HEK293 (cell line): ENCODE measurements at regions not wholly inside any gene's neighbourhood (a gene's known extent, or its start where the extent isn't known, plus 50 kb on each side); places are given as distances from the start of the nearest gene placed in this dataset.

ENCODE experiments used
- CTCF ChIA-PET: fragments of 350-600 bp; formaldehyde crosslinking; extraction: SDS; loops from one replicate; lab custom pipeline; 2021; ENCODE audit warnings: antibody characterized with exemption; lab: Yijun Ruan, JAX
- POLR2A ChIA-PET: fragments of 300-600 bp; formaldehyde crosslinking; extraction: SDS; loops from one replicate; lab custom pipeline; 2020; ENCODE audit warnings: antibody characterized with exemption, inconsistent platforms; lab: Yijun Ruan, JAX
- H3K27ac ChIP-seq: fragments of 200-500 bp; sonication (Bioruptor generic); 2 replicates; pipeline ENCODE4 v1.5.1; 2014; ENCODE audit warnings: low read depth, low read length, control low read depth, inconsistent platforms; ENCODE audit errors: extremely low read depth
- H3K36me3 ChIP-seq, 2 experiments: fragments of 200-500 bp in 1 of 2; sonication (Bioruptor generic) in 1 of 2; 1 replicate in 1 of 2; 2 replicates in 1 of 2; pipeline ENCODE4 v1.5.1; 2014 to 2017; ENCODE audit warnings: inconsistent platforms in 2 of 2, low read length in 2 of 2; ENCODE audit not compliant: control insufficient read depth in 2 of 2, insufficient read depth in 1 of 2
- H3K4me1 ChIP-seq: fragments of 200-500 bp; sonication (Bioruptor generic); 2 replicates; pipeline ENCODE4 v1.5.1; 2014; ENCODE audit warnings: mild to moderate bottlenecking, low read length, inconsistent platforms; ENCODE audit not compliant: control insufficient read depth, insufficient read depth
- H3K4me3 ChIP-seq: 2 replicates; pipeline ENCODE4 v1.5.1; 2011; ENCODE audit warnings: low read depth, mild to moderate bottlenecking, control low read depth, low read length, moderate library complexity
- H3K9me3 ChIP-seq: fragments of 200-500 bp; sonication (Bioruptor generic); 2 replicates; pipeline ENCODE4 v1.5.1; 2014; ENCODE audit warnings: low read depth, low read length, inconsistent platforms; ENCODE audit not compliant: control insufficient read depth, insufficient read depth
- MYNN ChIP-seq: fragments of 450-650 bp; formaldehyde crosslinking; IDR thresholded peaks from 2 replicates; pipeline ENCODE4 v1.5.1; 2016; ENCODE audit warnings: missing biosample characterization, missing genetic modification characterization, borderline replicate concordance
- WT1 ChIP-seq: fragments of 450-650 bp; formaldehyde crosslinking; IDR thresholded peaks from 2 replicates; pipeline ENCODE4 v1.5.1; 2016; ENCODE audit warnings: missing biosample characterization, missing genetic modification characterization
- ZNF10 ChIP-seq: fragments of 450-650 bp; formaldehyde crosslinking; IDR thresholded peaks from 2 replicates; pipeline ENCODE4 v1.5.1; 2017; ENCODE audit warnings: missing biosample characterization, missing genetic modification characterization
- ZNF112 ChIP-seq: fragments of 450-650 bp; formaldehyde crosslinking; IDR thresholded peaks from 2 replicates; pipeline ENCODE4 v1.5.0; 2017; ENCODE audit warnings: missing biosample characterization, missing genetic modification characterization
- ZNF132 ChIP-seq: fragments of 450-650 bp; formaldehyde crosslinking; IDR thresholded peaks from 2 replicates; pipeline ENCODE4 v1.5.1; 2017; ENCODE audit warnings: missing biosample characterization, missing genetic modification characterization, borderline replicate concordance
- ZNF184 ChIP-seq: fragments of 450-650 bp; IDR thresholded peaks from 2 replicates; pipeline ENCODE4 v1.5.1; 2018; ENCODE audit warnings: missing biosample characterization, mild to moderate bottlenecking, missing genetic modification characterization
- ZNF292 ChIP-seq: fragments of 450-650 bp; formaldehyde crosslinking; IDR thresholded peaks from 2 replicates; pipeline ENCODE4 v1.5.1; 2016; ENCODE audit warnings: low read depth, missing biosample characterization, missing genetic modification characterization, borderline replicate concordance
- ZNF366 ChIP-seq: fragments of 450-650 bp; formaldehyde crosslinking; conservative IDR thresholded peaks from 2 replicates; pipeline ENCODE4 v1.5.1; 2016; ENCODE audit warnings: missing biosample characterization, missing genetic modification characterization
- ZNF514 ChIP-seq: fragments of 450-650 bp; formaldehyde crosslinking; IDR thresholded peaks from 2 replicates; pipeline ENCODE4 v1.5.1; 2016; ENCODE audit warnings: missing biosample characterization, missing genetic modification characterization
- ZNF530 ChIP-seq: fragments of 450-650 bp; formaldehyde crosslinking; IDR thresholded peaks from 2 replicates; pipeline ENCODE4 v1.5.1; 2016; ENCODE audit warnings: low read depth, missing biosample characterization, missing genetic modification characterization
- ZNF658 ChIP-seq: fragments of 450-650 bp; formaldehyde crosslinking; IDR thresholded peaks from 2 replicates; pipeline ENCODE4; 2016; ENCODE audit warnings: missing biosample characterization, missing genetic modification characterization
- ZNF777 ChIP-seq: fragments of 450-650 bp; formaldehyde crosslinking; IDR thresholded peaks from 2 replicates; pipeline ENCODE4 v1.5.1; 2017; ENCODE audit warnings: missing biosample characterization, missing genetic modification characterization, borderline replicate concordance
- TF ChIP-seq, protein P1 (sequence below): fragments of 450-650 bp; formaldehyde crosslinking; IDR thresholded peaks from 2 replicates; pipeline ENCODE4 v1.5.1; 2017; ENCODE audit warnings: missing biosample characterization, missing genetic modification characterization
- TF ChIP-seq, protein P2 (sequence below): fragments of 450-650 bp; formaldehyde crosslinking; IDR thresholded peaks from 2 replicates; pipeline ENCODE4 v1.5.1; 2016; ENCODE audit warnings: missing biosample characterization, missing genetic modification characterization
- TF ChIP-seq, protein P3 (sequence below): fragments of 450-650 bp; formaldehyde crosslinking; IDR thresholded peaks from 2 replicates; pipeline ENCODE4 v1.5.1; 2016; ENCODE audit warnings: missing biosample characterization, missing genetic modification characterization
- TF ChIP-seq, protein P4 (sequence below): fragments of 450-650 bp; formaldehyde crosslinking; IDR thresholded peaks from 2 replicates; pipeline ENCODE4 v1.5.1; 2016; ENCODE audit warnings: missing biosample characterization, missing genetic modification characterization
- TF ChIP-seq, protein P5 (sequence below): fragments of 450-650 bp; formaldehyde crosslinking; IDR thresholded peaks from 2 replicates; pipeline ENCODE4 v1.5.1; 2016; ENCODE audit warnings: missing biosample characterization, missing genetic modification characterization
- TF ChIP-seq, protein P6 (sequence below): fragments of 450-650 bp; formaldehyde crosslinking; IDR thresholded peaks from 2 replicates; pipeline ENCODE4; 2016; ENCODE audit warnings: missing biosample characterization, missing genetic modification characterization
- TF ChIP-seq, protein P7 (sequence below): fragments of 450-650 bp; formaldehyde crosslinking; IDR thresholded peaks from 2 replicates; pipeline ENCODE4 v1.5.1; 2016; ENCODE audit warnings: missing biosample characterization, missing genetic modification characterization

DNA sequence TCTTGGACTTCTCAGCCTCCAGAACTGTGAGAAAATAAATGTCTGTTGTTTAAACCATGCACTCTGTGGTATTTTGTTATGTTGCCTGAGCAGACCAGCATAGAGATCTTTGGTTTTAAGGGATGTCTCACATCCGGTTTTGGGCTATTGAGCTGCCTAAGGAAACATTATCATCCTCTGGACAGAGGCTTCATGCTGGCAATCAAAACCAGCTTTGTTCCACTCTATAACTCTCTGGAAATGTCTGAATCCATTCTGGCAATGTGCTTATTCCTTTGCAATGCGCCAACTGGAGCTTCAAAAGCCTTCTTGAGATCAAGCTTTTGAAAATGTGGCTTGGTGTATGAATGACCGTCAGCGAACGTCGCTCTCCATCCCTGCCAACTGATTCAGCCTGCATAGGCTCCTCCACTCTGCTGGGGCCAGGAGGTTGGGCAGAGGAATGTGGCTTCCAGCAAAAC is 183.6 kb upstream of the MGAT5 start:
- CTCF ChIA-PET = no interaction called here
- TF ChIP-seq ZNF10 (tag by site-specific recombination) (no peak), ZNF366 (tag by site-specific recombination) (no peak), WT1 (tag by site-specific recombination) (no peak)
- TF ChIP-seq, protein P1, sequence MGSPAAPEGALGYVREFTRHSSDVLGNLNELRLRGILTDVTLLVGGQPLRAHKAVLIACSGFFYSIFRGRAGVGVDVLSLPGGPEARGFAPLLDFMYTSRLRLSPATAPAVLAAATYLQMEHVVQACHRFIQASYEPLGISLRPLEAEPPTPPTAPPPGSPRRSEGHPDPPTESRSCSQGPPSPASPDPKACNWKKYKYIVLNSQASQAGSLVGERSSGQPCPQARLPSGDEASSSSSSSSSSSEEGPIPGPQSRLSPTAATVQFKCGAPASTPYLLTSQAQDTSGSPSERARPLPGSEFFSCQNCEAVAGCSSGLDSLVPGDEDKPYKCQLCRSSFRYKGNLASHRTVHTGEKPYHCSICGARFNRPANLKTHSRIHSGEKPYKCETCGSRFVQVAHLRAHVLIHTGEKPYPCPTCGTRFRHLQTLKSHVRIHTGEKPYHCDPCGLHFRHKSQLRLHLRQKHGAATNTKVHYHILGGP = no peak
- TF ChIP-seq, protein P2, sequence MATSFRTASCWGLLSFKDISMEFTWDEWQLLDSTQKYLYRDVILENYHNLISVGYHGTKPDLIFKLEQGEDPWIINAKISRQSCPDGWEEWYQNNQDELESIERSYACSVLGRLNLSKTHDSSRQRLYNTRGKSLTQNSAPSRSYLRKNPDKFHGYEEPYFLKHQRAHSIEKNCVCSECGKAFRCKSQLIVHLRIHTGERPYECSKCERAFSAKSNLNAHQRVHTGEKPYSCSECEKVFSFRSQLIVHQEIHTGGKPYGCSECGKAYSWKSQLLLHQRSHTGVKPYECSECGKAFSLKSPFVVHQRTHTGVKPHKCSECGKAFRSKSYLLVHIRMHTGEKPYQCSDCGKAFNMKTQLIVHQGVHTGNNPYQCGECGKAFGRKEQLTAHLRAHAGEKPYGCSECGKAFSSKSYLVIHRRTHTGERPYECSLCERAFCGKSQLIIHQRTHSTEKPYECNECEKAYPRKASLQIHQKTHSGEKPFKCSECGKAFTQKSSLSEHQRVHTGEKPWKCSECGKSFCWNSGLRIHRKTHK = no peak
- TF ChIP-seq, all 188 proteins: peak for 0
- Histone ChIP-seq H3K4me3 (no peak overlapping the region), H3K9me3 (no peaks in the 10 kb centered on the region), H3K27ac (no peak overlapping the region), H3K36me3 (no peaks in the 10 kb centered on the region), H3K4me1 (no peaks in the 10 kb centered on the region)
- POLR2A ChIA-PET = no interaction called here

DNA sequence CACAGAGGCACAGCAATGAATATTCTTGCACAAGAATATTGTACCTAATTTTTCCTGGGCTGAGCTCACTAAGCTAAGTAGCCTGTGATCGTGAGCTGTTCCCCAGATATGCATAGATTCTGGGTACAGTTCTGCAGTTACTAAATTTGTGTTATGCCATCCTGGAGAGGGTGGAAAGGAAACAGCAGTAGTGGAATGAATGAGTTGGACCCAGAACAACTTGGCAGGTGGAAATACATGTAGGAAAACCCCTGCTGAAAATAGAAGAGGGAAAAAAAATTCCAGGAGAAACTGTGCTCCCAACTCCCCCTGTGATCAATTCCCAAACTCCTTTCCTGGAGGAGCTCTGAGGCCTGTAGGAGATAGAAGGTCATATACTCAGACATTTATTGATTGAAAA is 181.5 kb upstream of the MGAT5 start:
- no peak overlapping the region for H3K27ac ChIP-seq
- POLR2A ChIA-PET = no interaction called here
- CTCF ChIA-PET = interaction anchor here (0.6 to 0.8 kb wide), 3 partner anchors 132 to 1017 kb away, joined by 3 to 7 read pairs (median 4); no protein-coding TSS in a partner anchor
- H3K4me1 ChIP-seq = no peaks in the 10 kb centered on the region
- H3K4me3 ChIP-seq = no peak overlapping the region
- no peaks in the 10 kb centered on the region for H3K9me3 ChIP-seq
- no peaks in the 10 kb centered on the region for H3K36me3 ChIP-seq
- TF ChIP-seq, protein P3, sequence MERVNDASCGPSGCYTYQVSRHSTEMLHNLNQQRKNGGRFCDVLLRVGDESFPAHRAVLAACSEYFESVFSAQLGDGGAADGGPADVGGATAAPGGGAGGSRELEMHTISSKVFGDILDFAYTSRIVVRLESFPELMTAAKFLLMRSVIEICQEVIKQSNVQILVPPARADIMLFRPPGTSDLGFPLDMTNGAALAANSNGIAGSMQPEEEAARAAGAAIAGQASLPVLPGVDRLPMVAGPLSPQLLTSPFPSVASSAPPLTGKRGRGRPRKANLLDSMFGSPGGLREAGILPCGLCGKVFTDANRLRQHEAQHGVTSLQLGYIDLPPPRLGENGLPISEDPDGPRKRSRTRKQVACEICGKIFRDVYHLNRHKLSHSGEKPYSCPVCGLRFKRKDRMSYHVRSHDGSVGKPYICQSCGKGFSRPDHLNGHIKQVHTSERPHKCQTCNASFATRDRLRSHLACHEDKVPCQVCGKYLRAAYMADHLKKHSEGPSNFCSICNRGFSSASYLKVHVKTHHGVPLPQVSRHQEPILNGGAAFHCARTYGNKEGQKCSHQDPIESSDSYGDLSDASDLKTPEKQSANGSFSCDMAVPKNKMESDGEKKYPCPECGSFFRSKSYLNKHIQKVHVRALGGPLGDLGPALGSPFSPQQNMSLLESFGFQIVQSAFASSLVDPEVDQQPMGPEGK (tag by site-specific recombination) = no peak
- TF ChIP-seq ZNF514 (no peak), ZNF112 (no peak), ZNF658 (tag by site-specific recombination) (no peak), ZNF292 (tag by site-specific recombination) (no peak), ZNF132 (tag by site-specific recombination) (no peak), ZNF530 (tag by site-specific recombination) (no peak), ZNF184 (tag by site-specific recombination) (no peak), MYNN (no peak), ZNF777 (no peak)
- TF ChIP-seq, protein P4, sequence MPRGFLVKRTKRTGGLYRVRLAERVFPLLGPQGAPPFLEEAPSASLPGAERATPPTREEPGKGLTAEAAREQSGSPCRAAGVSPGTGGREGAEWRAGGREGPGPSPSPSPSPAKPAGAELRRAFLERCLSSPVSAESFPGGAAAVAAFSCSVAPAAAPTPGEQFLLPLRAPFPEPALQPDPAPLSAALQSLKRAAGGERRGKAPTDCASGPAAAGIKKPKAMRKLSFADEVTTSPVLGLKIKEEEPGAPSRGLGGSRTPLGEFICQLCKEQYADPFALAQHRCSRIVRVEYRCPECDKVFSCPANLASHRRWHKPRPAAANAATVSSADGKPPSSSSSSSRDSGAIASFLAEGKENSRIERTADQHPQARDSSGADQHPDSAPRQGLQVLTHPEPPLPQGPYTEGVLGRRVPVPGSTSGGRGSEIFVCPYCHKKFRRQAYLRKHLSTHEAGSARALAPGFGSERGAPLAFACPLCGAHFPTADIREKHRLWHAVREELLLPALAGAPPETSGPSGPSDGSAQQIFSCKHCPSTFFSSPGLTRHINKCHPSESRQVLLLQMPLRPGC (tag by site-specific recombination) = no peak
- TF ChIP-seq, protein P5, sequence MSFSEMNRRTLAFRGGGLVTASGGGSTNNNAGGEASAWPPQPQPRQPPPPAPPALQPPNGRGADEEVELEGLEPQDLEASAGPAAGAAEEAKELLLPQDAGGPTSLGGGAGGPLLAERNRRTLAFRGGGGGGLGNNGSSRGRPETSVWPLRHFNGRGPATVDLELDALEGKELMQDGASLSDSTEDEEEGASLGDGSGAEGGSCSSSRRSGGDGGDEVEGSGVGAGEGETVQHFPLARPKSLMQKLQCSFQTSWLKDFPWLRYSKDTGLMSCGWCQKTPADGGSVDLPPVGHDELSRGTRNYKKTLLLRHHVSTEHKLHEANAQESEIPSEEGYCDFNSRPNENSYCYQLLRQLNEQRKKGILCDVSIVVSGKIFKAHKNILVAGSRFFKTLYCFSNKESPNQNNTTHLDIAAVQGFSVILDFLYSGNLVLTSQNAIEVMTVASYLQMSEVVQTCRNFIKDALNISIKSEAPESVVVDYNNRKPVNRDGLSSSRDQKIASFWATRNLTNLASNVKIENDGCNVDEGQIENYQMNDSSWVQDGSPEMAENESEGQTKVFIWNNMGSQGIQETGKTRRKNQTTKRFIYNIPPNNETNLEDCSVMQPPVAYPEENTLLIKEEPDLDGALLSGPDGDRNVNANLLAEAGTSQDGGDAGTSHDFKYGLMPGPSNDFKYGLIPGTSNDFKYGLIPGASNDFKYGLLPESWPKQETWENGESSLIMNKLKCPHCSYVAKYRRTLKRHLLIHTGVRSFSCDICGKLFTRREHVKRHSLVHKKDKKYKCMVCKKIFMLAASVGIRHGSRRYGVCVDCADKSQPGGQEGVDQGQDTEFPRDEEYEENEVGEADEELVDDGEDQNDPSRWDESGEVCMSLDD (tag by site-specific recombination) = no peak
- TF ChIP-seq, protein P6, sequence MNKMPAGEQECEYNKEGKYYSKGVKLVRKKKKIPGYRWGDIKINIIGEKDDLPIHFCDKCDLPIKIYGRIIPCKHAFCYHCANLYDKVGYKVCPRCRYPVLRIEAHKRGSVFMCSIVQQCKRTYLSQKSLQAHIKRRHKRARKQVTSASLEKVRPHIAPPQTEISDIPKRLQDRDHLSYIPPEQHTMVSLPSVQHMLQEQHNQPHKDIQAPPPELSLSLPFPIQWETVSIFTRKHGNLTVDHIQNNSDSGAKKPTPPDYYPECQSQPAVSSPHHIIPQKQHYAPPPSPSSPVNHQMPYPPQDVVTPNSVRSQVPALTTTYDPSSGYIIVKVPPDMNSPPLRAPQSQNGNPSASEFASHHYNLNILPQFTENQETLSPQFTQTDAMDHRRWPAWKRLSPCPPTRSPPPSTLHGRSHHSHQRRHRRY = no peak
- TF ChIP-seq, protein P7, sequence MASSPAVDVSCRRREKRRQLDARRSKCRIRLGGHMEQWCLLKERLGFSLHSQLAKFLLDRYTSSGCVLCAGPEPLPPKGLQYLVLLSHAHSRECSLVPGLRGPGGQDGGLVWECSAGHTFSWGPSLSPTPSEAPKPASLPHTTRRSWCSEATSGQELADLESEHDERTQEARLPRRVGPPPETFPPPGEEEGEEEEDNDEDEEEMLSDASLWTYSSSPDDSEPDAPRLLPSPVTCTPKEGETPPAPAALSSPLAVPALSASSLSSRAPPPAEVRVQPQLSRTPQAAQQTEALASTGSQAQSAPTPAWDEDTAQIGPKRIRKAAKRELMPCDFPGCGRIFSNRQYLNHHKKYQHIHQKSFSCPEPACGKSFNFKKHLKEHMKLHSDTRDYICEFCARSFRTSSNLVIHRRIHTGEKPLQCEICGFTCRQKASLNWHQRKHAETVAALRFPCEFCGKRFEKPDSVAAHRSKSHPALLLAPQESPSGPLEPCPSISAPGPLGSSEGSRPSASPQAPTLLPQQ (tag by site-specific recombination) = no peak
- TF ChIP-seq, all 188 proteins: peak for 0
